H9 (cell line): ENCODE measurements at regions not wholly inside any gene's neighbourhood (a gene's known extent, or its start where the extent isn't known, plus 50 kb on each side); places are given as distances from the start of the nearest gene placed in this dataset.

ENCODE experiments used
- DNase-seq: peaks from one replicate; pipeline ENCODE4 v3.0.0-alpha.2; 2017
- H2AFZ ChIP-seq: one replicate; pipeline ENCODE4 v1.6.1; 2013; ENCODE audit warnings: mild to moderate bottlenecking, low read length, control low read depth, moderate library complexity
- H2AK5ac ChIP-seq: 2 replicates; pipeline ENCODE4 v1.6.1; 2013; ENCODE audit warnings: low read length, control low read depth, mixed read lengths; ENCODE audit not compliant: insufficient read length
- H2BK120ac ChIP-seq: one replicate; pipeline ENCODE4 v1.6.1; 2013; ENCODE audit warnings: low read depth, mild to moderate bottlenecking, low read length, control low read depth, inconsistent platforms; ENCODE audit not compliant: poor library complexity, severe bottlenecking
- H2BK12ac ChIP-seq: 2 replicates; pipeline ENCODE4 v1.6.1; 2013; ENCODE audit warnings: low read length, control low read depth, mixed read lengths, low read depth; ENCODE audit not compliant: insufficient read length
- H2BK15ac ChIP-seq: 2 replicates; pipeline ENCODE4 v1.6.1; 2013; ENCODE audit warnings: low read depth, low read length, control low read depth
- H2BK20ac ChIP-seq: one replicate; pipeline ENCODE4 v1.6.1; 2013; ENCODE audit warnings: low read depth, mild to moderate bottlenecking, low read length, control low read depth, inconsistent platforms; ENCODE audit not compliant: poor library complexity, severe bottlenecking
- H2BK5ac ChIP-seq: 2 replicates; pipeline ENCODE4 v1.6.1; 2013; ENCODE audit warnings: low read length, control low read depth, mixed read lengths; ENCODE audit not compliant: insufficient read length
- H3K14ac ChIP-seq: 2 replicates; pipeline ENCODE4 v1.6.1; 2013; ENCODE audit warnings: low read length, control low read depth; ENCODE audit not compliant: insufficient read depth
- H3K18ac ChIP-seq: 2 replicates; pipeline ENCODE4 v1.6.1; 2013; ENCODE audit warnings: low read depth, mild to moderate bottlenecking, mixed read lengths, low read length, control low read depth; ENCODE audit not compliant: insufficient read length
- H3K23ac ChIP-seq: 2 replicates; pipeline ENCODE4 v1.6.1; 2013; ENCODE audit warnings: low read length, control low read depth, mixed read lengths, low read depth; ENCODE audit not compliant: insufficient read length
- H3K23me2 ChIP-seq: 2 replicates; pipeline ENCODE4 v1.6.1; 2013; ENCODE audit warnings: low read depth, mild to moderate bottlenecking, mixed read lengths, low read length, control low read depth; ENCODE audit not compliant: insufficient read length, poor library complexity, severe bottlenecking
- H3K27ac ChIP-seq: 2 replicates; pipeline ENCODE4 v1.5.1; 2013; ENCODE audit warnings: low read length, control low read depth, mixed read lengths, low read depth; ENCODE audit not compliant: insufficient read length
- H3K27me3 ChIP-seq: 2 replicates; pipeline ENCODE4 v1.6.1; 2013; ENCODE audit warnings: low read length, control low read depth, inconsistent platforms; ENCODE audit not compliant: insufficient read depth
- H3K4ac ChIP-seq: 2 replicates; pipeline ENCODE4 v1.6.1; 2013; ENCODE audit warnings: low read depth, mild to moderate bottlenecking, control low read depth, inconsistent platforms, low read length, moderate library complexity
- H3K4me1 ChIP-seq: 2 replicates; pipeline ENCODE4 v1.6.1; 2013; ENCODE audit warnings: low read length, control low read depth, inconsistent platforms; ENCODE audit not compliant: insufficient read depth
- H3K4me2 ChIP-seq: 2 replicates; pipeline ENCODE4 v1.6.1; 2013; ENCODE audit warnings: low read length, control low read depth, mixed read lengths; ENCODE audit not compliant: insufficient read length, insufficient read depth
- H3K56ac ChIP-seq: 2 replicates; pipeline ENCODE4 v1.6.1; 2013; ENCODE audit warnings: low read depth, mild to moderate bottlenecking, mixed read lengths, low read length, control low read depth; ENCODE audit not compliant: insufficient read length
- H3K79me1 ChIP-seq: 2 replicates; pipeline ENCODE4 v1.6.1; 2013; ENCODE audit warnings: low read depth, mild to moderate bottlenecking, moderate library complexity, low read length, control low read depth, inconsistent platforms; ENCODE audit not compliant: insufficient read depth, poor library complexity, severe bottlenecking
- H3K79me2 ChIP-seq: 2 replicates; pipeline ENCODE4 v1.6.1; 2013; ENCODE audit warnings: low read length, control low read depth, inconsistent platforms; ENCODE audit not compliant: insufficient read depth
- H3K9ac ChIP-seq: 2 replicates; pipeline ENCODE4 v1.6.1; 2013; ENCODE audit warnings: low read length, control low read depth, mixed read lengths; ENCODE audit not compliant: insufficient read length; ENCODE audit errors: extremely low read depth
- H3K9me3 ChIP-seq: one replicate; pipeline ENCODE4 v1.6.1; 2013; ENCODE audit warnings: low read depth, low read length, inconsistent platforms; ENCODE audit not compliant: control insufficient read depth
- H3T11ph ChIP-seq: one replicate; pipeline ENCODE4 v1.6.1; 2013; ENCODE audit warnings: mild to moderate bottlenecking, low read length, control low read depth, inconsistent platforms
- H4K20me1 ChIP-seq: one replicate; pipeline ENCODE4 v1.6.1; 2013; ENCODE audit not compliant: control insufficient read depth, insufficient read length, insufficient read depth
- H4K5ac ChIP-seq: 2 replicates; pipeline ENCODE4 v1.6.1; 2013; ENCODE audit warnings: low read depth, mild to moderate bottlenecking, mixed read lengths, low read length, control low read depth; ENCODE audit not compliant: insufficient read length
- H4K8ac ChIP-seq: replicated peaks from 2 replicates; pipeline ENCODE4 v1.6.1; 2013; ENCODE audit warnings: low read length, control low read depth, mixed read lengths, low read depth; ENCODE audit not compliant: insufficient read length
- H4K91ac ChIP-seq: 2 replicates; pipeline ENCODE4 v1.6.1; 2013; ENCODE audit warnings: low read depth, mild to moderate bottlenecking, moderate library complexity, mixed read lengths, low read length, control low read depth; ENCODE audit not compliant: insufficient read length
- H3K27ac Mint-ChIP-seq, 3 experiments: 2 replicates in 2 of 3; 3 replicates in 1 of 3; pipeline ENCODE4 v1.8.0; 2020 to 2021; ENCODE audit warnings: mixed read lengths in 3 of 3, mild to moderate bottlenecking in 1 of 3, moderate library complexity in 1 of 3
- H3K27me3 Mint-ChIP-seq: 2 replicates; pipeline ENCODE4 v1.8.0; 2021; ENCODE audit warnings: low read depth, mild to moderate bottlenecking, moderate library complexity, mixed read lengths
- H3K36me3 Mint-ChIP-seq, 3 experiments: 2 replicates in 2 of 3; 3 replicates in 1 of 3; pipeline ENCODE4 v1.8.0; 2020 to 2021; ENCODE audit warnings: low read depth in 3 of 3, mixed read lengths in 3 of 3; ENCODE audit not compliant: insufficient read depth in 1 of 3
- H3K4me1 Mint-ChIP-seq, 2 experiments: 2 replicates each; pipeline ENCODE4 v1.8.0; 2020; ENCODE audit warnings: mixed read lengths in 2 of 2
- H3K4me3 Mint-ChIP-seq, 2 experiments: 2 replicates in 1 of 2; 3 replicates in 1 of 2; pipeline ENCODE4 v1.8.0; 2020 to 2021; ENCODE audit warnings: mild to moderate bottlenecking in 2 of 2, mixed read lengths in 2 of 2, moderate library complexity in 1 of 2
- H3K9me3 Mint-ChIP-seq, 2 experiments: 2 replicates in 1 of 2; 3 replicates in 1 of 2; pipeline ENCODE4 v1.8.0; 2020; ENCODE audit warnings: mild to moderate bottlenecking in 2 of 2, mixed read lengths in 2 of 2, moderate library complexity in 1 of 2
- CTCF ChIP-seq: fragments of 200-600 bp; sonication (generic); conservative IDR thresholded peaks from 3 replicates; pipeline ENCODE4 v1.8.0; 2021; ENCODE audit warnings: antibody characterized with exemption, mild to moderate bottlenecking
- WGBS: extraction: QIAGEN DNeasy Blood & Tissue Kit; methylation state at CpG from one replicate; pipeline ENCODE4 v1.1.7; 2013; ENCODE audit warnings: missing lambda C conversion rate, low lambda C conversion rate, mixed read lengths; ENCODE audit not compliant: insufficient read length; ENCODE audit errors: extremely low coverage; 5-methylcytosine and 5-hydroxymethylcytosine counted together

- H3K23ac ChIP-seq = no peak overlapping the region
- no peak overlapping the region for H3K14ac ChIP-seq
- no peaks in the 10 kb centered on the region for H3K79me1 ChIP-seq
- H3K4me3 Mint-ChIP-seq = no peak overlapping the region
- no peaks in the 10 kb centered on the region for H4K20me1 ChIP-seq
- no peaks in the 10 kb centered on the region for H3K79me2 ChIP-seq
- peaks cover 6 to 10% of the 10 kb centered on the region in 2 experiments; a peak in 3 of 4 replicates for H3K4me1 Mint-ChIP-seq
- H2BK120ac ChIP-seq = no peak overlapping the region
- H3K27me3 Mint-ChIP-seq = no peaks in the 10 kb centered on the region
- no peak overlapping the region for H3K4me2 ChIP-seq
- no peak overlapping the region for H4K8ac ChIP-seq
- H3K4ac ChIP-seq = no peak overlapping the region
- WGBS = no CpG with 5 or more reads among the region's 4 CpGs
- H2BK20ac ChIP-seq = no peak overlapping the region
- H3K23me2 ChIP-seq = no peaks in the 10 kb centered on the region
- no peak overlapping the region for H4K91ac ChIP-seq
- no peak overlapping the region for H3K18ac ChIP-seq
- H2BK15ac ChIP-seq = no peak overlapping the region
- no peaks in the 10 kb centered on the region for H3K27me3 ChIP-seq
- H3K4me1 ChIP-seq = peaks cover 2% of the 10 kb centered on the region; the same call in 1 of the 2 replicates
- DNase-seq = no peak
- H3K9me3 ChIP-seq = no peaks in the 10 kb centered on the region
- no peak overlapping the region for H3K56ac ChIP-seq
- H2BK5ac ChIP-seq = no peak overlapping the region
- H4K5ac ChIP-seq = no peak overlapping the region
- no peak overlapping the region for H2AFZ ChIP-seq
- no peaks in the 10 kb centered on the region for H3K9me3 Mint-ChIP-seq
- no peak overlapping the region for H2BK12ac ChIP-seq
- TF ChIP-seq CTCF = no peak
- no peak overlapping the region for H3K27ac Mint-ChIP-seq
- no peak overlapping the region for H3K9ac ChIP-seq
- H3T11ph ChIP-seq = no peak overlapping the region
- no peak overlapping the region for H3K27ac ChIP-seq
- no peaks in the 10 kb centered on the region for H3K36me3 Mint-ChIP-seq
- H2AK5ac ChIP-seq = no peak overlapping the region
Observed at GRCh38 chr10:61160253-61160652, 216.3 kb upstream of the RHOBTB1 start.
